HG03097 (cell line): ENCODE measurements at regions not wholly inside any gene's neighbourhood (a gene's known extent, or its start where the extent isn't known, plus 50 kb on each side); places are given as distances from the start of the nearest gene placed in this dataset.
A peak's percentile ranks its signal among the peaks of the same experiment; 100 is the strongest.

Source experiments
- ATAC-seq: cut with Tn5 transposase; IDR thresholded peaks from one replicate; pipeline ENCODE4 v1.9.1; 2021; ENCODE audit not compliant: unreplicated experiment, low FRiP score

- no peak for ATAC-seq
These were observed 143.3 kb downstream of the FTCDNL1 start for GRCh38 chr2:199707593-199708185.

- no peak for ATAC-seq
These were observed 145.5 kb downstream of the FTCDNL1 start for GRCh38 chr2:199705538-199705937.

GRCh38 chr2:199704358-199705238, 146.4 kb downstream of the FTCDNL1 start:
- ATAC-seq = no peak

GRCh38 chr2:199703199-199703598, 147.8 kb downstream of the FTCDNL1 start:
- ATAC-seq = no peak

- ATAC-seq = no peak
These were observed 153.5 kb downstream of the FTCDNL1 start for GRCh38 chr2:199697469-199697868.

GRCh38 chr2:199696048-199696447, 154.9 kb downstream of the FTCDNL1 start:
- ATAC-seq = no peak

- ATAC-seq = no peak
These were observed 157.1 kb downstream of the FTCDNL1 start for GRCh38 chr2:199693861-199694260.

- ATAC-seq = no peak
These were observed 158.5 kb downstream of the FTCDNL1 start for GRCh38 chr2:199692489-199692888.

- ATAC-seq = no peak
These were observed 160.8 kb downstream of the FTCDNL1 start for GRCh38 chr2:199690225-199690624.

- ATAC-seq = no peak
These were observed 165.3 kb downstream of the FTCDNL1 start for GRCh38 chr2:199685669-199686068.

GRCh38 chr2:199684832-199685231, 166.2 kb downstream of the FTCDNL1 start:
- no peak for ATAC-seq

GRCh38 chr2:199684168-199684567, 166.8 kb downstream of the FTCDNL1 start:
- ATAC-seq = no peak

GRCh38 chr2:199682001-199682400, 169.0 kb downstream of the FTCDNL1 start:
- no peak for ATAC-seq

GRCh38 chr2:199680482-199680881, 170.5 kb downstream of the FTCDNL1 start:
- ATAC-seq = no peak

- no peak for ATAC-seq
These were observed 171.1 kb downstream of the FTCDNL1 start for GRCh38 chr2:199679883-199680282.

- ATAC-seq = no peak
These were observed 173.1 kb downstream of the FTCDNL1 start for GRCh38 chr2:199677881-199678280.

- ATAC-seq = no peak
These were observed 182.3 kb downstream of the FTCDNL1 start for GRCh38 chr2:199668645-199669044.

GRCh38 chr2:199663157-199663556, 187.8 kb downstream of the FTCDNL1 start:
- ATAC-seq = no peak

GRCh38 chr2:199662255-199662654, 188.7 kb downstream of the FTCDNL1 start:
- ATAC-seq = no peak

- no peak for ATAC-seq
These were observed 190.8 kb downstream of the FTCDNL1 start for GRCh38 chr2:199660167-199660566.

- ATAC-seq = no peak
These were observed 191.8 kb downstream of the FTCDNL1 start for GRCh38 chr2:199659207-199659606.

GRCh38 chr2:199646439-199646838, 188.7 kb upstream of the SATB2 start:
- ATAC-seq = peak; percentile 65
